Stomach smooth muscle (tissue), 2 donors: ENCODE measurements at regions not wholly inside any gene's neighbourhood (a gene's known extent, or its start where the extent isn't known, plus 50 kb on each side); places are given as distances from the start of the nearest gene placed in this dataset.

Experiments used
- H3K27ac ChIP-seq: one replicate; pipeline ENCODE4 v1.7.0; 2013; ENCODE audit warnings: mild to moderate bottlenecking, low read length, inconsistent platforms
- H3K27me3 ChIP-seq, 2 donors: one replicate each; pipeline ENCODE4 v1.7.0; 2013; ENCODE audit warnings: low read length in 2 of 2; ENCODE audit not compliant: insufficient read depth in 2 of 2, control insufficient read depth in 1 of 2
- H3K36me3 ChIP-seq, 2 donors: one replicate each; pipeline ENCODE4 v1.7.0; 2013; ENCODE audit warnings: low read length in 2 of 2; ENCODE audit not compliant: control insufficient read depth in 2 of 2, insufficient read depth in 2 of 2
- H3K4me1 ChIP-seq: one replicate; pipeline ENCODE4 v1.7.0; 2013; ENCODE audit warnings: low read length; ENCODE audit not compliant: control insufficient read depth, insufficient read depth
- H3K4me3 ChIP-seq, 2 donors: one replicate each; pipeline ENCODE4 v1.7.0; 2013; ENCODE audit warnings: low read length in 2 of 2
- H3K9ac ChIP-seq, 2 donors: one replicate each; pipeline ENCODE4 v1.7.0; 2013; ENCODE audit warnings: low read length in 2 of 2, mild to moderate bottlenecking in 1 of 2
- H3K9me3 ChIP-seq, 2 donors: one replicate each; pipeline ENCODE4 v1.7.0; 2013; ENCODE audit warnings: low read length in 2 of 2; ENCODE audit not compliant: control insufficient read depth in 2 of 2
- donor health status: healthy.
- donor health status: Pancreatic carcinoma.

- no peaks in the 10 kb centered on the region for H3K36me3 ChIP-seq
- H3K9ac ChIP-seq = no peak overlapping the region
- H3K4me1 ChIP-seq = no peaks in the 10 kb centered on the region
- no peaks in the 10 kb centered on the region for H3K9me3 ChIP-seq
- no peaks in the 10 kb centered on the region for H3K27me3 ChIP-seq
- no peak overlapping the region for H3K4me3 ChIP-seq
- no peak overlapping the region for H3K27ac ChIP-seq
Observed at GRCh38 chr6:97645757-97646156, 362.7 kb upstream of the MMS22L start.

GRCh38 chr6:97653076-97653475, 370.1 kb upstream of the MMS22L start:
- Histone ChIP-seq H3K9ac (no peak overlapping the region), H3K4me1 (no peaks in the 10 kb centered on the region)

GRCh38 chr6:97653517-97653916, 370.5 kb upstream of the MMS22L start:
- H3K36me3 ChIP-seq = no peaks in the 10 kb centered on the region
- no peaks in the 10 kb centered on the region for H3K9me3 ChIP-seq
- no peak overlapping the region for H3K9ac ChIP-seq
- H3K27ac ChIP-seq = no peak overlapping the region
- H3K4me1 ChIP-seq = no peaks in the 10 kb centered on the region
- no peak overlapping the region for H3K4me3 ChIP-seq
- H3K27me3 ChIP-seq = no peaks in the 10 kb centered on the region

More at GRCh38 chr6:97653076-97653475, 370.1 kb upstream of the MMS22L start:
- Histone ChIP-seq H3K27me3 (no peaks in the 10 kb centered on the region), H3K9me3 (no peaks in the 10 kb centered on the region), H3K4me3 (no peak overlapping the region), H3K36me3 (no peaks in the 10 kb centered on the region), H3K27ac (no peak overlapping the region)

- Histone ChIP-seq H3K9me3 (no peaks in the 10 kb centered on the region), H3K9ac (no peak overlapping the region), H3K27ac (no peak overlapping the region), H3K4me3 (no peak overlapping the region), H3K36me3 (no peaks in the 10 kb centered on the region), H3K4me1 (no peaks in the 10 kb centered on the region), H3K27me3 (no peaks in the 10 kb centered on the region)
Observed at GRCh38 chr6:97654674-97655073, 371.7 kb upstream of the MMS22L start.

- Histone ChIP-seq H3K27ac (no peak overlapping the region), H3K9ac (no peak overlapping the region), H3K27me3 (no peaks in the 10 kb centered on the region), H3K4me3 (no peak overlapping the region), H3K9me3 (no peaks in the 10 kb centered on the region), H3K36me3 (no peaks in the 10 kb centered on the region), H3K4me1 (no peaks in the 10 kb centered on the region)
Observed at GRCh38 chr6:97656236-97656635, 373.2 kb upstream of the MMS22L start.

GRCh38 chr6:97656706-97657350, 373.8 kb upstream of the MMS22L start:
- no peaks in the 10 kb centered on the region for H3K36me3 ChIP-seq
- no peak overlapping the region for H3K9ac ChIP-seq
- H3K9me3 ChIP-seq = no peaks in the 10 kb centered on the region
- H3K4me3 ChIP-seq = no peak overlapping the region
- no peaks in the 10 kb centered on the region for H3K4me1 ChIP-seq
- no peaks in the 10 kb centered on the region for H3K27me3 ChIP-seq
- no peak overlapping the region for H3K27ac ChIP-seq

GRCh38 chr6:97658090-97658489, 375.1 kb upstream of the MMS22L start:
- no peaks in the 10 kb centered on the region for H3K9me3 ChIP-seq
- no peaks in the 10 kb centered on the region for H3K36me3 ChIP-seq
- H3K4me3 ChIP-seq = no peak overlapping the region
- no peak overlapping the region for H3K9ac ChIP-seq
- H3K27ac ChIP-seq = no peak overlapping the region
- H3K27me3 ChIP-seq = no peaks in the 10 kb centered on the region
- H3K4me1 ChIP-seq = no peaks in the 10 kb centered on the region

GRCh38 chr6:97663252-97663651, 380.2 kb upstream of the MMS22L start:
- Histone ChIP-seq H3K4me1 (no peaks in the 10 kb centered on the region), H3K9ac (no peak overlapping the region), H3K4me3 (no peak overlapping the region), H3K27ac (no peak overlapping the region), H3K36me3 (no peaks in the 10 kb centered on the region), H3K9me3 (no peaks in the 10 kb centered on the region), H3K27me3 (no peaks in the 10 kb centered on the region)

- H3K27me3 ChIP-seq = no peaks in the 10 kb centered on the region
- no peaks in the 10 kb centered on the region for H3K36me3 ChIP-seq
- no peak overlapping the region for H3K4me3 ChIP-seq
- H3K4me1 ChIP-seq = no peaks in the 10 kb centered on the region
- no peak overlapping the region for H3K9ac ChIP-seq
- no peaks in the 10 kb centered on the region for H3K9me3 ChIP-seq
- H3K27ac ChIP-seq = no peak overlapping the region
Observed at GRCh38 chr6:97665446-97665845, 382.4 kb upstream of the MMS22L start.

- Histone ChIP-seq H3K9me3 (no peaks in the 10 kb centered on the region), H3K4me3 (no peak overlapping the region), H3K9ac (no peak overlapping the region), H3K27ac (no peak overlapping the region), H3K36me3 (no peaks in the 10 kb centered on the region), H3K4me1 (no peaks in the 10 kb centered on the region), H3K27me3 (no peaks in the 10 kb centered on the region)
Observed at GRCh38 chr6:97666889-97667288, 383.9 kb upstream of the MMS22L start.

GRCh38 chr6:97668716-97669115, 385.7 kb upstream of the MMS22L start:
- Histone ChIP-seq H3K4me3 (no peak overlapping the region), H3K27me3 (no peaks in the 10 kb centered on the region), H3K27ac (no peak overlapping the region), H3K9me3 (no peaks in the 10 kb centered on the region), H3K4me1 (no peaks in the 10 kb centered on the region), H3K9ac (no peak overlapping the region), H3K36me3 (no peaks in the 10 kb centered on the region)
